ENCODE measurements at regions not wholly inside any gene's neighbourhood (a gene's known extent, or its start where the extent isn't known, plus 50 kb on each side); places are given as distances from the start of the nearest gene placed in this dataset.

GRCh38 chr7:113301141-113301540, 182.8 kb upstream of the SMIM30 start:
- no peak overlapping the region for H3K4me3 ChIP-seq (ENCODE audit: low read depth in 1 of 3, low read length in 3 of 3)
- H3K9ac ChIP-seq (ENCODE audit: low read depth in 1 of 2, low read length in 2 of 2): no peak overlapping the region
- TF ChIP-seq NR2F2 (IDR thresholded peaks at IDR 0.05): no peak
- TF ChIP-seq FOXA2 (IDR thresholded peaks at IDR 0.05): no peak
- no peak for TF ChIP-seq HNF4A (conservative IDR thresholded peaks at IDR 0.05)
- no peak for TF ChIP-seq YY1 (IDR thresholded peaks at IDR 0.05)
- TF ChIP-seq MAX (IDR thresholded peaks at IDR 0.05): no peak
- no peak for TF ChIP-seq JUND (IDR thresholded peaks at IDR 0.05)
- no peak for TF ChIP-seq EGR1 (IDR thresholded peaks at IDR 0.05; ENCODE audit: low read depth in 2 of 2)
- no peak for TF ChIP-seq REST (IDR thresholded peaks at IDR 0.05)
- no peak for TF ChIP-seq SP1 (IDR thresholded peaks at IDR 0.05)
- no peak for TF ChIP-seq RXRA (IDR thresholded peaks at IDR 0.05)
- TF ChIP-seq FOXA1 (IDR thresholded peaks at IDR 0.05): no peak
- no peak for TF ChIP-seq GABPA (IDR thresholded peaks at IDR 0.05 in 1 of 2, conservative IDR thresholded peaks at IDR 0.05 in 1 of 2)
- TF ChIP-seq RAD21 (IDR thresholded peaks at IDR 0.05): no peak
- TF ChIP-seq ATF3 (IDR thresholded peaks at IDR 0.05): no peak
- TF ChIP-seq HNF4G (IDR thresholded peaks at IDR 0.05): no peak
- TF ChIP-seq CTCF (IDR thresholded peaks at IDR 0.05; ENCODE audit: low read depth, low read length, missing input control): no peak
- no peak for TF ChIP-seq ZBTB33 (IDR thresholded peaks at IDR 0.05)
- TF ChIP-seq TAF1 (conservative IDR thresholded peaks at IDR 0.05): no peak
- no peak for DNase-seq (ENCODE audit: low spot score)
- no peak overlapping the region for H3K27ac ChIP-seq (ENCODE audit: low read depth in 1 of 2, low read length in 2 of 2)
- H3K36me3 ChIP-seq (ENCODE audit: control insufficient read depth in 4 of 4, insufficient read depth in 3 of 4, low read depth in 1 of 4, low read length in 3 of 4): no peaks in the 10 kb centered on the region
- no peaks in the 10 kb centered on the region for H3K4me1 ChIP-seq (ENCODE audit: control insufficient read depth in 4 of 4, insufficient read depth in 4 of 4, low read length in 3 of 4)
- no peaks in the 10 kb centered on the region for H3K9me3 ChIP-seq (ENCODE audit: control insufficient read depth in 4 of 4, low read length in 3 of 4)
- WGBS: 68% methylated on average over 3 of the region's 3 CpGs
- no peaks in the 10 kb centered on the region for H3K27me3 ChIP-seq (ENCODE audit: control insufficient read depth in 4 of 4, insufficient read depth in 4 of 4, low read length in 3 of 4)

GRCh38 chr7:113299748-113300147, 181.4 kb upstream of the SMIM30 start:
- no peaks in the 10 kb centered on the region for H3K36me3 ChIP-seq (ENCODE audit: control insufficient read depth in 4 of 4, insufficient read depth in 3 of 4, low read depth in 1 of 4, low read length in 3 of 4)
- no peak overlapping the region for H3K4me3 ChIP-seq (ENCODE audit: low read depth in 1 of 3, low read length in 3 of 3)
- no peak overlapping the region for H3K9ac ChIP-seq (ENCODE audit: low read depth in 1 of 2, low read length in 2 of 2)
- H3K9me3 ChIP-seq (ENCODE audit: control insufficient read depth in 4 of 4, low read length in 3 of 4): no peaks in the 10 kb centered on the region
- H3K4me1 ChIP-seq (ENCODE audit: control insufficient read depth in 4 of 4, insufficient read depth in 4 of 4, low read length in 3 of 4): no peaks in the 10 kb centered on the region
- no peaks in the 10 kb centered on the region for H3K27me3 ChIP-seq (ENCODE audit: control insufficient read depth in 4 of 4, insufficient read depth in 4 of 4, low read length in 3 of 4)
- DNase-seq (ENCODE audit: low spot score): no peak
- no peak overlapping the region for H3K27ac ChIP-seq (ENCODE audit: low read depth in 1 of 2, low read length in 2 of 2)
- no peak for TF ChIP-seq RXRA (IDR thresholded peaks at IDR 0.05)
- no peak for TF ChIP-seq HNF4A (conservative IDR thresholded peaks at IDR 0.05)
- TF ChIP-seq RAD21 (IDR thresholded peaks at IDR 0.05): no peak
- TF ChIP-seq ATF3 (IDR thresholded peaks at IDR 0.05): no peak
- no peak for TF ChIP-seq EGR1 (IDR thresholded peaks at IDR 0.05; ENCODE audit: low read depth in 2 of 2)
- no peak for TF ChIP-seq HNF4G (IDR thresholded peaks at IDR 0.05)
- no peak for TF ChIP-seq NR2F2 (IDR thresholded peaks at IDR 0.05)
- no peak for TF ChIP-seq JUND (IDR thresholded peaks at IDR 0.05)
- no peak for TF ChIP-seq MAX (IDR thresholded peaks at IDR 0.05)
- no peak for TF ChIP-seq REST (IDR thresholded peaks at IDR 0.05)
- no peak for TF ChIP-seq SP1 (IDR thresholded peaks at IDR 0.05)
- no peak for TF ChIP-seq GABPA (IDR thresholded peaks at IDR 0.05 in 1 of 2, conservative IDR thresholded peaks at IDR 0.05 in 1 of 2)
- no peak for TF ChIP-seq FOXA2 (IDR thresholded peaks at IDR 0.05)

Measured in liver (tissue), 8 donors.